Thoracic aorta (tissue), 2 donors: ENCODE measurements at regions not wholly inside any gene's neighbourhood (a gene's known extent, or its start where the extent isn't known, plus 50 kb on each side); places are given as distances from the start of the nearest gene placed in this dataset.

Experiments
- ATAC-seq: fragments of 150-250 bp; one replicate; pipeline ENCODE4 v1.8.0; 2017; ENCODE audit warnings: low read depth; ENCODE audit not compliant: insufficient number of reproducible peaks, low FRiP score
- DNase-seq: peaks from one replicate; pipeline ENCODE4 v3.0.0-alpha.2; 2020; ENCODE audit warnings: low spot score
- H3K27ac ChIP-seq, 2 donors: fragments of 200-600 bp; sonication (generic); 1 replicate in 1 of 2; 2 replicates in 1 of 2; pipeline ENCODE4 v1.5.1; 2016; ENCODE audit warnings: mild to moderate bottlenecking in 2 of 2, moderate library complexity in 2 of 2
- H3K27me3 ChIP-seq: fragments of 200-600 bp; sonication (generic); replicated peaks from 2 replicates; pipeline ENCODE4 v1.6.0; 2016; ENCODE audit warnings: mild to moderate bottlenecking; ENCODE audit not compliant: insufficient read depth
- H3K36me3 ChIP-seq: fragments of 200-600 bp; sonication (generic); one replicate; pipeline ENCODE4 v1.5.1; 2016
- H3K4me1 ChIP-seq, 2 donors: fragments of 200-600 bp; sonication (generic); 1 replicate in 1 of 2; 2 replicates in 1 of 2; pipeline versions ENCODE4 v1.5.1 to v1.6.0; 2016; ENCODE audit warnings: low read depth in 2 of 2, mild to moderate bottlenecking in 1 of 2; ENCODE audit not compliant: control insufficient read depth in 1 of 2
- H3K4me3 ChIP-seq: fragments of 200-600 bp; sonication (generic); 2 replicates; pipeline ENCODE4 v1.5.1; 2016; ENCODE audit warnings: mild to moderate bottlenecking
- H3K9me3 ChIP-seq: fragments of 200-600 bp; sonication (generic); 2 replicates; pipeline ENCODE4 v1.5.1; 2016
- TF ChIP-seq, protein P1 (sequence below): fragments of 200-600 bp; sonication (generic); IDR thresholded peaks from one replicate; pipeline ENCODE4 v1.5.1; 2019; ENCODE audit warnings: antibody characterized with exemption

DNA sequence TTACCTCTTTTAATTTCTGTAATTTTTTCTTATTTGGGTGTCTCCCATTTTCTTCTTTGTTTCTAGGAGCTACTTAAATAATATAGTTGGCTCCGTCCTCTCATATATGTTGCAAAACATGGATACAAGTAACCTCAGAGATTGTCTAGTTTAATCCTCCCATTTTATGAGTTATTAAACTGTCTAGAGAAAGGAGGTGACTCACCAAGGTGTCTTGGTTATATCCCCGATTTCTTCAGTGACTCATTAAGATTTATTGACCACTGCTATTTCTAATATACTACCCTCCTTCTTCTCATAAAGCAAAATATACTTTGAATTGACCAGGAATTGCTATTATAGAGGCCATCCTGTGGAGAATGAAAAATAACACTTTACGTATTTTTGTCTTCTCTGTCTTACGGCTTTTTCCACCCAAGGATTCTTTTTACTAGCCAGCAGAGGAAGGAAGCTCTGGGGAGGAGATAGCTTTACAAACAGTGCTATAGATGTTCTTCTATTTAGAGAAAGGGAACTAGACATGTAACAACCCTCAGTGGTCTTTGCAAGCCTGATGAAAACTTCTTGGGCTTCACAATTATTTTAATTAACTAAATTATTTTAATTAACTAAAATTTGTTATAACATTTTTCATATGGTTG is 300.4 kb upstream of the TNP1 start:
- no peaks in the 10 kb centered on the region for H3K9me3 ChIP-seq
- peaks cover 0 to 8% of the 10 kb centered on the region in 2 donors for H3K4me1 ChIP-seq
- TF ChIP-seq, protein P1, sequence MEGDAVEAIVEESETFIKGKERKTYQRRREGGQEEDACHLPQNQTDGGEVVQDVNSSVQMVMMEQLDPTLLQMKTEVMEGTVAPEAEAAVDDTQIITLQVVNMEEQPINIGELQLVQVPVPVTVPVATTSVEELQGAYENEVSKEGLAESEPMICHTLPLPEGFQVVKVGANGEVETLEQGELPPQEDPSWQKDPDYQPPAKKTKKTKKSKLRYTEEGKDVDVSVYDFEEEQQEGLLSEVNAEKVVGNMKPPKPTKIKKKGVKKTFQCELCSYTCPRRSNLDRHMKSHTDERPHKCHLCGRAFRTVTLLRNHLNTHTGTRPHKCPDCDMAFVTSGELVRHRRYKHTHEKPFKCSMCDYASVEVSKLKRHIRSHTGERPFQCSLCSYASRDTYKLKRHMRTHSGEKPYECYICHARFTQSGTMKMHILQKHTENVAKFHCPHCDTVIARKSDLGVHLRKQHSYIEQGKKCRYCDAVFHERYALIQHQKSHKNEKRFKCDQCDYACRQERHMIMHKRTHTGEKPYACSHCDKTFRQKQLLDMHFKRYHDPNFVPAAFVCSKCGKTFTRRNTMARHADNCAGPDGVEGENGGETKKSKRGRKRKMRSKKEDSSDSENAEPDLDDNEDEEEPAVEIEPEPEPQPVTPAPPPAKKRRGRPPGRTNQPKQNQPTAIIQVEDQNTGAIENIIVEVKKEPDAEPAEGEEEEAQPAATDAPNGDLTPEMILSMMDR = no peak
- no peak for ATAC-seq
- no peak overlapping the region for H3K4me3 ChIP-seq
- H3K27ac ChIP-seq = no peak overlapping the region
- H3K27me3 ChIP-seq = no peaks in the 10 kb centered on the region
- DNase-seq = no peak
- H3K36me3 ChIP-seq = no peaks in the 10 kb centered on the region

DNA sequence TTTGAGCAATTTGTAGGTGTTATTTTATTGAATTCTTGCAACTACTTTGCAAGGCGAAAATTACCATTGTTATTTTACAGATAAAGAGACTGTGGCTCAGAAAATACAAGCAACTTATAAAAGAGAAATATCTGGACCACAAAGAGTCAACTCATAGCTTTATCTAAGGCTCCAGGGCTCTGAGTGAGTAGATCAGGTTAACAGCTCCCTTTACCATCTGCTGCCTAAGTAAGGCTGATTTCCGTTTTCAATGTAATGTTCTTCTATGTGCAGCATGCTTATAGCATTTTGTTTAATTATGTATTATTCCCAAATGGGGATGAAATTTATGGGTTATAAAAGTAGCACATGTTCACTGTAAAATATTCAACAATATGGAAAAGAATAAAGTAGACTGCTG is 299.1 kb upstream of the TNP1 start:
- no peaks in the 10 kb centered on the region for H3K36me3 ChIP-seq
- ATAC-seq = no peak

DNA sequence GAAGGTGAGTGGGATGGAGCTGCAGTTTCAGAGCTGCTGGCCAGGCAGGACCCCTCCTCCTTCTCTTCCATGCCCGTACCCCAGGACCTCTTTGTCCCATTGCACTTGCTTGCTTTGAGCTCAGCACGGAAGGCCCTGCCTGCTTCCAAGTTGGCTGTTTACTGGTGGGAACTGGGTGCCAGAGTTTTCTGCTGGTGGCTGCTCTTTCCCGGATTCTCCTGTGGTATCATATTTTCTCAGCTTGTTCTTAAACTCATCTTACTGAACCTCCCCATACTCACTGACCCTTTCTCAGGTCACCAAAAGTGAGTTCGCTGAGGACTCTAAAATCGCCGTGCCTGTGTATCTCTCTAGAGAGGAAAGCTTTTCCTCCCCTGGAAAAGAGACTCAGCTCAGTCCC is 297.7 kb upstream of the TNP1 start:
- H3K9me3 ChIP-seq = no peaks in the 10 kb centered on the region
- ATAC-seq = no peak
- TF ChIP-seq, protein P1 = no peak
- H3K4me1 ChIP-seq = peaks cover 0 to 11% of the 10 kb centered on the region in 2 donors
- no peaks in the 10 kb centered on the region for H3K27me3 ChIP-seq
- H3K36me3 ChIP-seq = no peaks in the 10 kb centered on the region
- DNase-seq = no peak
- H3K4me3 ChIP-seq = no peak overlapping the region
- no peak overlapping the region for H3K27ac ChIP-seq

More for the DNA sequence above, 299.1 kb upstream of the TNP1 start:
- Histone ChIP-seq H3K27me3 (no peaks in the 10 kb centered on the region), H3K27ac (no peak overlapping the region), H3K4me1 (peaks cover 0 to 11% of the 10 kb centered on the region in 2 donors), H3K9me3 (no peaks in the 10 kb centered on the region), H3K4me3 (no peak overlapping the region)
- TF ChIP-seq, protein P1 = no peak
- no peak for DNase-seq

DNA sequence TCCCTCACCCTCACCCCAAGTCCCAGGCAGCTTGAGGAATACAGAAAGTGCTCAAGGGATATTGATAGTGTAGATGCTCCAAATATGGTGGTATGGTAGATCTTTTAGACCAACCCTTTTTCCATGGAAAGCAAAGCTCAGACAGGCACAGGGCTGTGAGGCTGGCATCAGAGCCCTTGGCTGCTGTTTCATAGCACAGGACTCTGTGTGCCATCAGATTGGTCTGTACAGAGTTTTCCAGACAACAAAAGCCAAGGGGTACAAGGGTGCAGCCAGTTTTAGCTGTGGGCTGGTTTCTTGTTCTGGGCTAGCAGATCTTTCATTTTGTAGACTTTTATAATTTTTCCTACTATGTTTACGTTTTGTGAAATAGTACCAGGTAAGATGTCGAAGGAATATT is 296.9 kb upstream of the TNP1 start:
- H3K9me3 ChIP-seq = no peaks in the 10 kb centered on the region
- no peaks in the 10 kb centered on the region for H3K36me3 ChIP-seq
- peaks cover 0 to 11% of the 10 kb centered on the region in 2 donors for H3K4me1 ChIP-seq
- H3K27ac ChIP-seq = no peak overlapping the region
- TF ChIP-seq, protein P1 = no peak
- no peak overlapping the region for H3K4me3 ChIP-seq
- no peak for DNase-seq
- ATAC-seq = no peak
- H3K27me3 ChIP-seq = no peaks in the 10 kb centered on the region

DNA sequence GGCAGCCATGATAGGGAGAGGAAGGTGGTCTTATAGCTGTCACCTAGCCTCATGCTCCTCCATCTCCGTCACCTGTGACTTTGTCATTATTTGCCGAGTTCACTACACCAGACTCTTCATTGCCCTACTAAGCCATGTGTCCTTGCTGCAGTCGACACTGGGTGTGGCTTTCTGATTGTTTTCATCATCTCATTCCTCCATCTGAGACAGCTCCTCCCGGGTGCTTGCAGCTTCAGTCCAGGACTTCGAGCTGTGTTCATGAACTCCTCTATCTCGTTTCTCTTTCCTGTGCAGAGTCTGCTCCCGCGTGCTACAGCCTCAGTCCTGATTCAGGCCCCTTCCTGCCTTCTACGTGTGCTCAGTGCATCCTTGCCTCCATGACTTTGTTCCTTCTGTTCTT is 295.1 kb upstream of the TNP1 start:
- DNase-seq (no peak), ATAC-seq (no peak)
- H3K36me3 ChIP-seq = no peaks in the 10 kb centered on the region
- H3K4me1 ChIP-seq = peaks cover 0 to 11% of the 10 kb centered on the region in 2 donors
- no peak overlapping the region for H3K4me3 ChIP-seq
- H3K9me3 ChIP-seq = no peaks in the 10 kb centered on the region
- no peaks in the 10 kb centered on the region for H3K27me3 ChIP-seq
- TF ChIP-seq, protein P1 = no peak
- no peak overlapping the region for H3K27ac ChIP-seq
